ENCODE measurements at regions not wholly inside any gene's neighbourhood (a gene's known extent, or its start where the extent isn't known, plus 50 kb on each side); places are given as distances from the start of the nearest gene placed in this dataset.

DNA sequence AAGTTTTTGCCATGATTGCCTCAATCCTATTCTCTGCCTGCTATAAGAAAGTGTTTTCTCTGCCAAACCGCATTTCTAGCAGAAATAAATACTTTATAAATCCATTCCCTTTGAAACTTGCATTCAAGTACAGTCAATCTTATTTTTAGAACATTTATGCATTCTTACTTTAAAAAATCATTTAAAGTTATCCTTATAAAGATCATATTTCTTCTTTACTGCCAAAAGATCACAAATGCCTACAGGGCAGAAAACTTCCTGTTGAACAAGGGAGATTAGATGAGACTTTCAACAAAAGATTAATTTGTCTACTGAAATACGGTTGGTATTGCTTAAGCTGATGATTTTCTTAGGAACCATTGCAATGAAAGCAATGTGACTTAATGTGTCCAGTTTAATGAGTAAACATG is 207.2 kb upstream of the SLIT2 start:
- Mint-ChIP-seq H3K9me3 (no peaks in the 10 kb centered on the region), H3K4me1 (peaks cover 33% of the 10 kb centered on the region), H3K27ac (peak overlapping the region; percentile 23 to 91 (median 73)), H3K27me3 (ENCODE audit: low read depth) (no peaks in the 10 kb centered on the region), H3K4me3 (no peak overlapping the region), H3K36me3 (ENCODE audit: low read depth) (no peaks in the 10 kb centered on the region)
- TF ChIP-seq, protein P1, sequence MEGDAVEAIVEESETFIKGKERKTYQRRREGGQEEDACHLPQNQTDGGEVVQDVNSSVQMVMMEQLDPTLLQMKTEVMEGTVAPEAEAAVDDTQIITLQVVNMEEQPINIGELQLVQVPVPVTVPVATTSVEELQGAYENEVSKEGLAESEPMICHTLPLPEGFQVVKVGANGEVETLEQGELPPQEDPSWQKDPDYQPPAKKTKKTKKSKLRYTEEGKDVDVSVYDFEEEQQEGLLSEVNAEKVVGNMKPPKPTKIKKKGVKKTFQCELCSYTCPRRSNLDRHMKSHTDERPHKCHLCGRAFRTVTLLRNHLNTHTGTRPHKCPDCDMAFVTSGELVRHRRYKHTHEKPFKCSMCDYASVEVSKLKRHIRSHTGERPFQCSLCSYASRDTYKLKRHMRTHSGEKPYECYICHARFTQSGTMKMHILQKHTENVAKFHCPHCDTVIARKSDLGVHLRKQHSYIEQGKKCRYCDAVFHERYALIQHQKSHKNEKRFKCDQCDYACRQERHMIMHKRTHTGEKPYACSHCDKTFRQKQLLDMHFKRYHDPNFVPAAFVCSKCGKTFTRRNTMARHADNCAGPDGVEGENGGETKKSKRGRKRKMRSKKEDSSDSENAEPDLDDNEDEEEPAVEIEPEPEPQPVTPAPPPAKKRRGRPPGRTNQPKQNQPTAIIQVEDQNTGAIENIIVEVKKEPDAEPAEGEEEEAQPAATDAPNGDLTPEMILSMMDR (IDR thresholded peaks at IDR 0.05; ENCODE audit: unreplicated experiment in 3 of 3): no peak

DNA sequence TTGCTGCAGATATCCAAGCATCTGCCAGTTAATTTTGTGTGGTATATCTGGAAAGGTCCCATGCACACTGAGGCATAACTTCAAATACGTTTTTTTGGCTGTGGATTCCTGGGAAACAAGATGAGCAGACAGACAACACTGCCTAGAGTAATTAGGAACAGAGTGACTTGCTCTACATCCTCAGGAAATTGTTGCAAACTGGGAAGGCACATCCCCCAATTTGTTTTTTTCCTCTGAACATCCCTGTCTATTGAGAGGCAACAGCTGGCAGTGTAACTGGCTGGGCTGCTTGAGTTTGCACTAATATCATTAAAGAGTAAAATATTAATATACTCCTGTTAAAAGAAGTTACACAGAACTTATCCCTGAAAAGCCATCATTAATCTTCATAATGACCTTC is 207.7 kb upstream of the SLIT2 start:
- H3K36me3 Mint-ChIP-seq (ENCODE audit: low read depth): no peaks in the 10 kb centered on the region
- H3K9me3 Mint-ChIP-seq: no peaks in the 10 kb centered on the region
- H3K4me3 Mint-ChIP-seq: no peak overlapping the region
- TF ChIP-seq, protein P1 (IDR thresholded peaks at IDR 0.05; ENCODE audit: unreplicated experiment in 3 of 3): no peak
- H3K27ac Mint-ChIP-seq: peak overlapping the region; percentile 90 to 91 (median 90)
- H3K4me1 Mint-ChIP-seq: peaks cover 33% of the 10 kb centered on the region
- H3K27me3 Mint-ChIP-seq (ENCODE audit: low read depth): no peaks in the 10 kb centered on the region

DNA sequence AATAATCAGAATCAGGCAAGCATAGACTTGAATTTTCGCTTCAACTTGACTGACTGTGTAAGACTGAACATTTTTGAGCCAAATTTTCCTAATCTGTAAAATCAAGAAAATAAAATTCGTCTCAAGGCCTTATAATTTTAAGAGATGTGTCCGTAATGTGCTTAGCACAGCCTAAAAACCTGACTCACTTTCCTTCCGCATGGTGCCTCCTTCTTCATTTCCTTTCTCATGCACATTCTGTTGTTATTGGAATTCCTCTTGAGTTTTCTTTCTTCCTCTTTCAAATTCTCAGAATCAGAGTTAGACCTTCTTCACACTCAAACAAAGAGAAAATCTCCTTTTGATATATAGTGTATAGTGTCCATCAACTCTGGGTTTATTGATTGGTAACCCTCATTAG is 208.9 kb upstream of the SLIT2 start:
- peaks cover 33% of the 10 kb centered on the region for H3K4me1 Mint-ChIP-seq
- TF ChIP-seq, protein P1 (IDR thresholded peaks at IDR 0.05; ENCODE audit: unreplicated experiment in 3 of 3): no peak
- H3K27ac Mint-ChIP-seq: peak overlapping the region in 2 of 3 experiments; percentile 90 to 91
- no peaks in the 10 kb centered on the region for H3K9me3 Mint-ChIP-seq
- no peaks in the 10 kb centered on the region for H3K36me3 Mint-ChIP-seq (ENCODE audit: low read depth)
- no peaks in the 10 kb centered on the region for H3K27me3 Mint-ChIP-seq (ENCODE audit: low read depth)
- H3K4me3 Mint-ChIP-seq: no peak overlapping the region

DNA sequence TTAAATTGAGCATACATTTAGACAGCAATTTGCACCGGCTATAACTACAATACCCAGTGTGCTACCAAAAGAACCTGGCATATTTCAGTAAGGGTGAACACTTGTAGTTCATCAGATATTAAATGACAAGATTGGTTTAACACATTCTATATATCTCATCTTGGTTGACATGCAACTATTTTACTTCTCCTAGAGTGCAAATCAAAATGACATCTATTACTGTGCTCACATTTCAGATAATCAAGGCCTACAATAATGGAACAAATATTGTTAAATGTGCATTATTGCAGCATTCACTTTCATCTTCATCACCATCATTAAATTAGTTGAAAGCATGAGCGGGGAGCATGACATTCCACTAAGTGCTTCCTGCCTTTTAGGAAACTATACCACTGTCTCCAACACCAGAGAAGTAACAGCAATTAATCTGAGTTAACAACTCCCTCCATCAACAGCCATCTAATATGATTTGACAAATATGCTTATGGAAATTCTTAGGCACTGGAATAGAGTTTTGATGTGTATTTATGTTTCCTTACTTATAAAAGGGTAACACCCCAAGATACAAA is 209.8 kb upstream of the SLIT2 start:
- Mint-ChIP-seq H3K4me1 (peaks cover 29% of the 10 kb centered on the region), H3K27ac (no peak overlapping the region), H3K36me3 (ENCODE audit: low read depth) (no peaks in the 10 kb centered on the region), H3K4me3 (no peak overlapping the region), H3K27me3 (ENCODE audit: low read depth) (no peaks in the 10 kb centered on the region), H3K9me3 (no peaks in the 10 kb centered on the region)
- TF ChIP-seq, protein P1 (IDR thresholded peaks at IDR 0.05; ENCODE audit: unreplicated experiment in 3 of 3): no peak

DNA sequence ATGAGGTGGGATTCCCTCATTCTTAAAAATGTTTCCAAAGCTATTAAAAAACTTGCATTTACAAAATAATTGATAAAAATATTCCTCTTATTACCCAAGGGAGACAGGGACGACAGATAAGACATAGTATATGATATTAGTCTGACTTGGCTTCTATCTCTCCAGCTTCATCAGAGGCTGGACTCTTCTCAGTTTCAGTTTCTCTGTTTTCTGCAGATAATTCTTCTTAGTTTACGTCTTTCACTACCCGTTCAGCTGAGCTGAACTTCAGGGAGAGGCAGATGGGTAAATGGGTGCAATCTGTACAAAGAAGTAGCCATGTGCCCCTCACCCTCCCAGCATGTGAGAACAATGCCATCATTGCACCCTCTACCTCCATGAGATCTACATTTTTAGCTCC is 214.0 kb upstream of the SLIT2 start:
- TF ChIP-seq, protein P1 (IDR thresholded peaks at IDR 0.05; ENCODE audit: unreplicated experiment in 3 of 3): no peak
- no peak overlapping the region for H3K4me3 Mint-ChIP-seq
- H3K4me1 Mint-ChIP-seq: no peaks in the 10 kb centered on the region
- H3K27me3 Mint-ChIP-seq (ENCODE audit: low read depth): no peaks in the 10 kb centered on the region
- no peaks in the 10 kb centered on the region for H3K9me3 Mint-ChIP-seq
- H3K27ac Mint-ChIP-seq: no peak overlapping the region
- no peaks in the 10 kb centered on the region for H3K36me3 Mint-ChIP-seq (ENCODE audit: low read depth)

DNA sequence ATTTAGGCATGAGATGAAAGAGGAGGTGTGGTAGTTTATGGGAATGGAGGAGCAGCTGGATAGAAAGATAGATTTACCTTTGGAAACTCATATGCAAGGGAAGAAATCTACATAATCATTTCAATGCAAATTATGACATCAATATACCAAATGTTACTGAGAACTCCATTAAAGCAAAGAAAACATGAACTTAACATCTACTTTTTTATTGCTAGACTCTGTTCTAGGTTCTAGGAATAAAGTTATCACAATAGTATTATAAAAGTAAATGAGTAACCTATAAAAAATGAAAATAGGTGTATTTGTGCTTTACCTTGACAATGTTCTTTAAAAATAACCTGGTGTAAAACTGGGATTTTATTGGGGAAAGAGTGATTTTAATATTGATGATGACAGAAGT is 221.6 kb upstream of the SLIT2 start:
- Mint-ChIP-seq H3K36me3 (ENCODE audit: low read depth) (no peaks in the 10 kb centered on the region), H3K9me3 (peaks cover 2% of the 10 kb centered on the region), H3K27ac (no peak overlapping the region), H3K4me3 (no peak overlapping the region), H3K27me3 (ENCODE audit: low read depth) (no peaks in the 10 kb centered on the region), H3K4me1 (no peaks in the 10 kb centered on the region)
- TF ChIP-seq, protein P1 (IDR thresholded peaks at IDR 0.05; ENCODE audit: unreplicated experiment in 3 of 3): no peak
